Loucy (cell line): ENCODE measurements at regions not wholly inside any gene's neighbourhood (a gene's known extent, or its start where the extent isn't known, plus 50 kb on each side); places are given as distances from the start of the nearest gene placed in this dataset.

Experiments
- H2AFZ ChIP-seq: fragments of 200-600 bp; sonication (generic); 2 replicates; pipeline ENCODE4 v1.6.0; 2016; ENCODE audit warnings: antibody characterized with exemption, mild to moderate bottlenecking, low read length, moderate library complexity
- H3F3A ChIP-seq: fragments of 200-600 bp; 2 replicates; pipeline ENCODE4 v1.6.0; 2016; ENCODE audit warnings: antibody characterized with exemption, low read depth, mild to moderate bottlenecking
- H3K27me3 ChIP-seq: fragments of 200-600 bp; sonication (generic); 2 replicates; pipeline ENCODE4 v1.6.1; 2014; ENCODE audit warnings: low read length, mild to moderate bottlenecking; ENCODE audit not compliant: insufficient read depth, poor library complexity, severe bottlenecking
- H3K36me3 ChIP-seq: fragments of 200-600 bp; sonication (generic); 2 replicates; pipeline ENCODE4 v1.6.1; 2016; ENCODE audit warnings: low read length; ENCODE audit not compliant: insufficient read depth
- H3K4me1 ChIP-seq: fragments of 200-600 bp; sonication (generic); 2 replicates; pipeline ENCODE4 v1.5.1; 2014; ENCODE audit warnings: low read length, mild to moderate bottlenecking; ENCODE audit not compliant: insufficient read depth, poor library complexity, severe bottlenecking
- H3K4me2 ChIP-seq: fragments of 200-600 bp; sonication (generic); 2 replicates; pipeline ENCODE4 v1.6.0; 2014; ENCODE audit warnings: antibody characterized with exemption, low read length, low read depth, mild to moderate bottlenecking; ENCODE audit not compliant: poor library complexity, severe bottlenecking
- H3K4me3 ChIP-seq: fragments of 200-600 bp; sonication (generic); 2 replicates; pipeline ENCODE4 v1.5.1; 2014; ENCODE audit warnings: low read length, mild to moderate bottlenecking, mixed read lengths; ENCODE audit not compliant: poor library complexity, severe bottlenecking
- H3K79me2 ChIP-seq: fragments of 200-600 bp; sonication (generic); 2 replicates; pipeline ENCODE4 v1.6.1; 2014; ENCODE audit warnings: low read length; ENCODE audit not compliant: insufficient read depth
- H3K9ac ChIP-seq: fragments of 200-600 bp; sonication (generic); 2 replicates; pipeline ENCODE4 v1.6.0; 2014; ENCODE audit warnings: mild to moderate bottlenecking, low read depth, low read length, moderate library complexity; ENCODE audit not compliant: poor library complexity, severe bottlenecking
- H3K9me2 ChIP-seq: fragments of 200-600 bp; sonication (generic); replicated peaks from 2 replicates; pipeline ENCODE4 v1.6.1; 2016; ENCODE audit warnings: low read depth, low read length, mixed read lengths
- H3K9me3 ChIP-seq: fragments of 200-600 bp; sonication (generic); 2 replicates; pipeline ENCODE4 v1.6.1; 2014; ENCODE audit warnings: mild to moderate bottlenecking, antibody characterized with exemption, low read length, low read depth; ENCODE audit not compliant: insufficient read depth
- H4K20me1 ChIP-seq: fragments of 200-600 bp; sonication (generic); 2 replicates; pipeline ENCODE4 v1.6.0; 2014; ENCODE audit warnings: antibody characterized with exemption, low read length, mild to moderate bottlenecking; ENCODE audit not compliant: insufficient read depth, poor library complexity, severe bottlenecking
- EZH2phosphoT487 ChIP-seq: fragments of 200-600 bp; IDR thresholded peaks from 2 replicates; pipeline ENCODE4 v1.6.1; 2018; ENCODE audit warnings: antibody characterized with exemption, mild to moderate bottlenecking, moderate library complexity, borderline replicate concordance
- TF ChIP-seq, protein P1 (sequence below): fragments of 200-600 bp; sonication (generic); conservative IDR thresholded peaks from 2 replicates; pipeline ENCODE4 v1.5.1; 2014; ENCODE audit warnings: mild to moderate bottlenecking, antibody characterized with exemption, low read length

DNA sequence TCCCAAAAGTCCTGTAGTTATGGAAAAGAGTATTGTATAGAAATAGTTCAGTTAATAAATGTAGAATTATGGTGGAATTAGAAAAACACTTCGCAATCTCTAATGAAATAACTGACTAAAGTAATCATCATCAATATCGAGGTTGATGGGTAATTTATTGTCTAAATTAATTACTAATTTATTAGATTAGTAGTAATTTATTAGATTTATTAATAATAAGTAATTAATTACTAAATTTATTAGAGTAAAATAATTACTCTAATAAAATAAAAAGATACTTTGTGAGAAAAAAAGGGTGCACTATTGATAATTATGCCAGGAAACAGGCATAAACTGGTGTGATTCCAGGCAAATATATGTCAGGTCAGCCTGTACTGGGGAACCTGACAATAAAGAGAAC, 455.6 kb downstream of the AASDHPPT start:
- Histone ChIP-seq H3K4me3 (no peak overlapping the region), H3K4me1 (no peaks in the 10 kb centered on the region), H4K20me1 (no peaks in the 10 kb centered on the region), H3F3A (no peaks in the 10 kb centered on the region), H3K9ac (no peak overlapping the region), H3K36me3 (no peaks in the 10 kb centered on the region), H3K9me2 (no peaks in the 10 kb centered on the region), H3K9me3 (no peaks in the 10 kb centered on the region), H2AFZ (no peak overlapping the region), H3K4me2 (no peak overlapping the region), H3K27me3 (no peaks in the 10 kb centered on the region), H3K79me2 (no peaks in the 10 kb centered on the region)
- TF ChIP-seq EZH2phosphoT487: no peak
- TF ChIP-seq, protein P1, sequence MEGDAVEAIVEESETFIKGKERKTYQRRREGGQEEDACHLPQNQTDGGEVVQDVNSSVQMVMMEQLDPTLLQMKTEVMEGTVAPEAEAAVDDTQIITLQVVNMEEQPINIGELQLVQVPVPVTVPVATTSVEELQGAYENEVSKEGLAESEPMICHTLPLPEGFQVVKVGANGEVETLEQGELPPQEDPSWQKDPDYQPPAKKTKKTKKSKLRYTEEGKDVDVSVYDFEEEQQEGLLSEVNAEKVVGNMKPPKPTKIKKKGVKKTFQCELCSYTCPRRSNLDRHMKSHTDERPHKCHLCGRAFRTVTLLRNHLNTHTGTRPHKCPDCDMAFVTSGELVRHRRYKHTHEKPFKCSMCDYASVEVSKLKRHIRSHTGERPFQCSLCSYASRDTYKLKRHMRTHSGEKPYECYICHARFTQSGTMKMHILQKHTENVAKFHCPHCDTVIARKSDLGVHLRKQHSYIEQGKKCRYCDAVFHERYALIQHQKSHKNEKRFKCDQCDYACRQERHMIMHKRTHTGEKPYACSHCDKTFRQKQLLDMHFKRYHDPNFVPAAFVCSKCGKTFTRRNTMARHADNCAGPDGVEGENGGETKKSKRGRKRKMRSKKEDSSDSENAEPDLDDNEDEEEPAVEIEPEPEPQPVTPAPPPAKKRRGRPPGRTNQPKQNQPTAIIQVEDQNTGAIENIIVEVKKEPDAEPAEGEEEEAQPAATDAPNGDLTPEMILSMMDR: no peak

GRCh38 chr11:106540001-106540400, 462.5 kb downstream of the AASDHPPT start:
- Histone ChIP-seq H3K36me3 (no peaks in the 10 kb centered on the region), H3K9me3 (no peaks in the 10 kb centered on the region), H3K27me3 (no peaks in the 10 kb centered on the region), H3K9me2 (no peaks in the 10 kb centered on the region), H3K9ac (no peak overlapping the region), H2AFZ (no peak overlapping the region), H3K4me3 (no peak overlapping the region), H4K20me1 (no peaks in the 10 kb centered on the region), H3K4me2 (no peak overlapping the region), H3K4me1 (no peaks in the 10 kb centered on the region), H3K79me2 (no peaks in the 10 kb centered on the region), H3F3A (no peaks in the 10 kb centered on the region)
- TF ChIP-seq EZH2phosphoT487: no peak
- TF ChIP-seq, protein P1: no peak

DNA sequence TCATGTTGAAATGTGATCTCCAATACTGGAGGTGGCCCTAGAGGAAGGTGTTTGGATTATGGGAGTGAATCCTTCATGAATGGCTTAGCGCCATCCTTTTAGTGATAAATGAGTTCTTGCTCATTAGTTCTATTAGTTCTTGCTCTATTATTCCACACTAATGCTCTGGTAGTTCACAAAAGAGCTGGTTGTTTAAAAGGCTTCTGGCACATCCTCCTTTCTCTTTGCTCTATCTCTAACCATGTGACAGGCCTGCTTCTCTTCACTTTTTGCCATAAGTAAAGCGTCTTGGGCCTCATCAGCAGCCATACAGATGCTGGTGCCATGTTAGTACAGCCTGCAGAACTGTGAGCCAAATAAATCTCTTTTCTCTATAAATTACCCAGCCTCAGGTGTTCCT, 469.9 kb downstream of the GUCY1A2 start:
- Histone ChIP-seq H4K20me1 (no peaks in the 10 kb centered on the region), H3F3A (no peaks in the 10 kb centered on the region), H3K9ac (no peak overlapping the region), H3K79me2 (no peaks in the 10 kb centered on the region), H3K9me2 (no peaks in the 10 kb centered on the region; the same call in 1 of the 2 replicates), H3K9me3 (peaks cover 7% of the 10 kb centered on the region; the same call in 1 of the 2 replicates), H3K4me3 (no peak overlapping the region), H2AFZ (no peak overlapping the region), H3K27me3 (no peaks in the 10 kb centered on the region), H3K4me2 (no peak overlapping the region), H3K36me3 (no peaks in the 10 kb centered on the region), H3K4me1 (no peaks in the 10 kb centered on the region)
- TF ChIP-seq EZH2phosphoT487: no peak
- TF ChIP-seq, protein P1: no peak
